ENCODE measurements at regions not wholly inside any gene's neighbourhood (a gene's known extent, or its start where the extent isn't known, plus 50 kb on each side); places are given as distances from the start of the nearest gene placed in this dataset.
"Not testable (repeated sequence)": the region's sequence is repeated elsewhere in the genome, so short reads cannot be mapped to it uniquely, and the experiment has no call there.

DNA sequence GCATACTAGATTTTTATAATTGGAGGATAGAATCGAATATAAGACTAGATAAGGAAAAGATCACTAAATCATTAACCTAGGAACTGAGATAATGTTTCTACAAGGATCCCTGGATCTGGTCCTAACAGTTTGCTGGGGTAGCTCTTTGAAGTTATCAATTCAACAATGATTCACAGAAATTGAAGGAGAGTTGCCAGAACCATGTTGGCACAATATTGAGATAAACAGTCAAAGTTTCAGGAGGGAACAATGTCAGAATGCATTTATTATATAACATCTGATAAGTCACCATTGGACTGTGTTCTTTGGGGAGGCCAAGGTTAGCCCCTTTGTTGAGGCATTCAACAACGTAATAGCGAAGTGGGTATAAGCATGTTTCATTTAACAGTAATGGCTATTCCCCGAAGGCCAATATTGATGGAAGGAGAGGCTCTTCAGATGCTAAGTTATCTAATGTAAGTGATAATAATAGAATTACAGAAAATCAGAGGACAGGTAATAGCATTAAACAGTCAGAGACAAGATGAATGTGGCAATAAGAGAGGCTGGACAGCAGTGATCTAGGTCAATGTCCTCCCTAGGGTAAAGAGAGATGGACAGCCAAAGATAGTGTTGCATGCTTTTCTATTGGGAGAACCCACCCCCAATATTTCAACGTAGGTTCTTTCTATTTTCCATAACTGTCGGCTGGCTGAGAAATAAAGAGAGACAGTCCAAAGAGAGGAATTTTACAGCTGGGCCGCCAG lies 604.8 kb upstream of the GYPC start:
- DNase-seq (no peak), ATAC-seq (ENCODE audit: low read depth) (no peak)
- H3K27me3 Mint-ChIP-seq = no peaks in the 10 kb centered on the region
- TF ChIP-seq, protein P1, sequence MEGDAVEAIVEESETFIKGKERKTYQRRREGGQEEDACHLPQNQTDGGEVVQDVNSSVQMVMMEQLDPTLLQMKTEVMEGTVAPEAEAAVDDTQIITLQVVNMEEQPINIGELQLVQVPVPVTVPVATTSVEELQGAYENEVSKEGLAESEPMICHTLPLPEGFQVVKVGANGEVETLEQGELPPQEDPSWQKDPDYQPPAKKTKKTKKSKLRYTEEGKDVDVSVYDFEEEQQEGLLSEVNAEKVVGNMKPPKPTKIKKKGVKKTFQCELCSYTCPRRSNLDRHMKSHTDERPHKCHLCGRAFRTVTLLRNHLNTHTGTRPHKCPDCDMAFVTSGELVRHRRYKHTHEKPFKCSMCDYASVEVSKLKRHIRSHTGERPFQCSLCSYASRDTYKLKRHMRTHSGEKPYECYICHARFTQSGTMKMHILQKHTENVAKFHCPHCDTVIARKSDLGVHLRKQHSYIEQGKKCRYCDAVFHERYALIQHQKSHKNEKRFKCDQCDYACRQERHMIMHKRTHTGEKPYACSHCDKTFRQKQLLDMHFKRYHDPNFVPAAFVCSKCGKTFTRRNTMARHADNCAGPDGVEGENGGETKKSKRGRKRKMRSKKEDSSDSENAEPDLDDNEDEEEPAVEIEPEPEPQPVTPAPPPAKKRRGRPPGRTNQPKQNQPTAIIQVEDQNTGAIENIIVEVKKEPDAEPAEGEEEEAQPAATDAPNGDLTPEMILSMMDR (IDR thresholded peaks at IDR 0.05) = no peak
- no peak for TF ChIP-seq EZH2 (IDR thresholded peaks at IDR 0.05; ENCODE audit: borderline replicate concordance, insufficient read depth, low read depth, low read length, poor library complexity, severe bottlenecking)
- H4K20me1 ChIP-seq (ENCODE audit: control insufficient read depth, insufficient read depth, low read length, poor library complexity, severe bottlenecking) = no peaks in the 10 kb centered on the region
- H2AFZ ChIP-seq (ENCODE audit: insufficient read depth, low read depth, low read length, poor library complexity, severe bottlenecking) = no peak overlapping the region
- no peak overlapping the region for H3K27ac Mint-ChIP-seq
- H3K9me3 Mint-ChIP-seq (ENCODE audit: insufficient read depth) = peaks cover 11% of the 10 kb centered on the region
- 100% methylated on average over 4 of the region's 7 CpGs for WGBS (ENCODE audit: insufficient coverage)
- H3K36me3 ChIP-seq (replicated peaks in 1 of 2; ENCODE audit: control extremely low read depth in 1 of 2, control insufficient read depth in 1 of 2, extremely low read depth in 1 of 2, insufficient read depth in 2 of 2, low read length in 1 of 2) = no peaks in the 10 kb centered on the region
- intact Hi-C loops (cut with micrococcal nuclease) = no loop called here
- H3K4me2 ChIP-seq (replicated peaks; ENCODE audit: low read depth, low read length, poor library complexity, severe bottlenecking) = no peak overlapping the region
- H3K27ac ChIP-seq (ENCODE audit: low read length in 2 of 2) = no peak overlapping the region
- no peaks in the 10 kb centered on the region for H3K4me1 ChIP-seq (ENCODE audit: control insufficient read depth in 2 of 2, insufficient read depth in 2 of 2, low read length in 2 of 2)
- no peaks in the 10 kb centered on the region for H3K27me3 ChIP-seq (replicated peaks in 1 of 4; ENCODE audit: control extremely low read depth in 1 of 4, control insufficient read depth in 3 of 4, insufficient read depth in 4 of 4, low read length in 3 of 4)
- H3K9me3 ChIP-seq (ENCODE audit: control extremely low read depth in 1 of 3, control insufficient read depth in 2 of 3, insufficient read depth in 1 of 3, low read length in 2 of 3) = peaks cover 2 to 3% (median 2%) of the 10 kb centered on the region in 3 donors
- H3K79me2 ChIP-seq (ENCODE audit: control insufficient read depth, insufficient read depth, low read length) = no peaks in the 10 kb centered on the region
- ChIA-PET CTCF (no interaction called here), POLR2A (no interaction called here)
- H3K4me3 Mint-ChIP-seq = no peak overlapping the region
- H3K9ac ChIP-seq (ENCODE audit: low read length) = no peak overlapping the region
- no peaks in the 10 kb centered on the region for H3K4me1 Mint-ChIP-seq
- no peak overlapping the region for H3K4me3 ChIP-seq (ENCODE audit: control extremely low read depth in 1 of 5, extremely low read depth in 1 of 5, insufficient read depth in 1 of 5, low read depth in 2 of 5, low read length in 4 of 5)

DNA sequence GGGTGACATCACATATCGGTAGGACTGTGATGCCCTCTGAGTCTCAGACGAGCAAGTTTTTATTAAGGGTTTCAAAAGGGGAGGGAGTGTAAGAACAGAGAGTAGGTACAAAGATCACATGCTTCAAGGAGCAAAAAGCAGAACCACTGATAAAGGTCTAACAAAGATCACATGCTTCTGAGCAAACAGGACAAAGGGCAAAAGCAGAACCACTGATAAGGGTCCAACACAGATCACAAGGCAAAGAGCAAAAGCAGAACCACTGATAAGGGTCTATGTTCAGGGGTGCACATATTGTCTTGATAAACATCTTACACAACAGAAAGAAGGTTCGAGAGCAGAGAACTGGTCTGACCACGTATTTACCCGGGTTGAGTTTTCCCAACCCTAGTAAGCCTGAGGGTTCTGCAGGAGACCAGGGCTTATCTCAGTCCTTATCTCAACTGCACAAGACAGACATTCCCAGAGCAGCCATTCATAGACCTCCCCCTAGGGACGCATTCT lies 604.2 kb upstream of the GYPC start:
- CTCF ChIA-PET = not testable (repeated sequence)

More for the DNA sequence above, 604.2 kb upstream of the GYPC start:
- H3K36me3 ChIP-seq (replicated peaks in 1 of 2; ENCODE audit: control extremely low read depth in 1 of 2, control insufficient read depth in 1 of 2, extremely low read depth in 1 of 2, insufficient read depth in 2 of 2, low read length in 1 of 2); H3K27me3 Mint-ChIP-seq; H3K27ac ChIP-seq (ENCODE audit: low read length in 2 of 2); H3K4me3 Mint-ChIP-seq; H3K27ac Mint-ChIP-seq; H4K20me1 ChIP-seq (ENCODE audit: control insufficient read depth, insufficient read depth, low read length, poor library complexity, severe bottlenecking); H3K9me3 ChIP-seq (ENCODE audit: control extremely low read depth in 1 of 3, control insufficient read depth in 2 of 3, insufficient read depth in 1 of 3, low read length in 2 of 3); H3K79me2 ChIP-seq (ENCODE audit: control insufficient read depth, insufficient read depth, low read length); H3K9ac ChIP-seq (ENCODE audit: low read length); H3K27me3 ChIP-seq (replicated peaks in 1 of 4; ENCODE audit: control extremely low read depth in 1 of 4, control insufficient read depth in 3 of 4, insufficient read depth in 4 of 4, low read length in 3 of 4); DNase-seq; ATAC-seq (ENCODE audit: low read depth); H3K4me3 ChIP-seq (ENCODE audit: control extremely low read depth in 1 of 5, extremely low read depth in 1 of 5, insufficient read depth in 1 of 5, low read depth in 2 of 5, low read length in 4 of 5); H3K4me1 Mint-ChIP-seq; intact Hi-C loops (cut with micrococcal nuclease); H3K4me1 ChIP-seq (ENCODE audit: control insufficient read depth in 2 of 2, insufficient read depth in 2 of 2, low read length in 2 of 2); H2AFZ ChIP-seq (ENCODE audit: insufficient read depth, low read depth, low read length, poor library complexity, severe bottlenecking); H3K4me2 ChIP-seq (replicated peaks; ENCODE audit: low read depth, low read length, poor library complexity, severe bottlenecking); POLR2A ChIA-PET: not testable (repeated sequence)
- H3K9me3 Mint-ChIP-seq (ENCODE audit: insufficient read depth) = peaks cover 11% of the 10 kb centered on the region
- 95% methylated on average over 5 of the region's 6 CpGs for WGBS (ENCODE audit: insufficient coverage)
